ENCODE measurements at regions not wholly inside any gene's neighbourhood (a gene's known extent, or its start where the extent isn't known, plus 50 kb on each side); places are given as distances from the start of the nearest gene placed in this dataset.

GRCh38 chr2:43138441-43138840 is 88.0 kb downstream of the ZFP36L2 start:
- Histone ChIP-seq H3K36me3 (no peaks in the 10 kb centered on the region), H3K9me3 (ENCODE audit: severe bottlenecking) (no peaks in the 10 kb centered on the region), H3K27ac (no peak overlapping the region), H3K27me3 (ENCODE audit: insufficient read depth, low read depth, severe bottlenecking) (no peaks in the 10 kb centered on the region), H3K4me3 (ENCODE audit: low read depth, low read length) (no peak overlapping the region)
- no peak for TF ChIP-seq CTCF (IDR thresholded peaks at IDR 0.05; ENCODE audit: low read depth, low read length)
- DNase-seq = no peak

- TF ChIP-seq CTCF (IDR thresholded peaks at IDR 0.05; ENCODE audit: low read depth, low read length) = no peak
These were observed 89.5 kb downstream of the ZFP36L2 start for GRCh38 chr2:43136876-43137275.

GRCh38 chr2:43136011-43136799 is 90.2 kb downstream of the ZFP36L2 start:
- TF ChIP-seq CTCF (IDR thresholded peaks at IDR 0.05; ENCODE audit: low read depth, low read length) = no peak
- H3K9me3 ChIP-seq (ENCODE audit: severe bottlenecking) = no peaks in the 10 kb centered on the region
- no peaks in the 10 kb centered on the region for H3K27me3 ChIP-seq (ENCODE audit: insufficient read depth, low read depth, severe bottlenecking)
- DNase-seq = no peak
- H3K4me3 ChIP-seq (ENCODE audit: low read depth, low read length) = no peak overlapping the region
- no peaks in the 10 kb centered on the region for H3K36me3 ChIP-seq
- no peak overlapping the region for H3K27ac ChIP-seq

More at GRCh38 chr2:43136876-43137275, 89.5 kb downstream of the ZFP36L2 start:
- DNase-seq = no peak
- Histone ChIP-seq H3K27me3 (ENCODE audit: insufficient read depth, low read depth, severe bottlenecking) (no peaks in the 10 kb centered on the region), H3K4me3 (ENCODE audit: low read depth, low read length) (no peak overlapping the region), H3K27ac (no peak overlapping the region), H3K36me3 (no peaks in the 10 kb centered on the region), H3K9me3 (ENCODE audit: severe bottlenecking) (no peaks in the 10 kb centered on the region)

GRCh38 chr2:43135583-43135982 is 90.8 kb downstream of the ZFP36L2 start:
- Histone ChIP-seq H3K27ac (no peak overlapping the region), H3K27me3 (ENCODE audit: insufficient read depth, low read depth, severe bottlenecking) (no peaks in the 10 kb centered on the region), H3K36me3 (no peaks in the 10 kb centered on the region), H3K4me3 (ENCODE audit: low read depth, low read length) (no peak overlapping the region), H3K9me3 (ENCODE audit: severe bottlenecking) (no peaks in the 10 kb centered on the region)
- no peak for DNase-seq
- TF ChIP-seq CTCF (IDR thresholded peaks at IDR 0.05; ENCODE audit: low read depth, low read length) = no peak

GRCh38 chr2:43134571-43134889 is 91.9 kb downstream of the ZFP36L2 start:
- H3K36me3 ChIP-seq = no peaks in the 10 kb centered on the region
- no peak for TF ChIP-seq CTCF (IDR thresholded peaks at IDR 0.05; ENCODE audit: low read depth, low read length)
- no peak overlapping the region for H3K4me3 ChIP-seq (ENCODE audit: low read depth, low read length)
- no peaks in the 10 kb centered on the region for H3K27me3 ChIP-seq (ENCODE audit: insufficient read depth, low read depth, severe bottlenecking)
- H3K27ac ChIP-seq = no peak overlapping the region
- no peak for DNase-seq
- no peaks in the 10 kb centered on the region for H3K9me3 ChIP-seq (ENCODE audit: severe bottlenecking)

Measured in WERI-Rb-1 (cell line).